T-helper 17 cell (primary cell): ENCODE measurements at regions not wholly inside any gene's neighbourhood (a gene's known extent, or its start where the extent isn't known, plus 50 kb on each side); places are given as distances from the start of the nearest gene placed in this dataset.

Experiments
- ATAC-seq: fragments of 150-1000 bp; cut with Tn5 transposase; 2 replicates; pipeline ENCODE4 v1.10.0; 2021; ENCODE audit warnings: mild to moderate bottlenecking, moderate library complexity
- DNase-seq, 3 donors: peaks; one replicate each; pipeline versions ENCODE4 v3.0.0 to v3.0.0-alpha.2; 2020 to 2021
- H3K9me3 ChIP-seq: one replicate; pipeline ENCODE4 v1.7.0; 2013; ENCODE audit warnings: low read length, mild to moderate bottlenecking; ENCODE audit not compliant: control insufficient read depth, poor library complexity, severe bottlenecking
- H3K27ac Mint-ChIP-seq: one replicate; pipeline ENCODE4 v1.8.0; 2022; ENCODE audit warnings: mild to moderate bottlenecking, moderate library complexity, mixed read lengths
- H3K27me3 Mint-ChIP-seq: one replicate; pipeline ENCODE4 v1.8.0; 2022; ENCODE audit warnings: mixed read lengths
- H3K36me3 Mint-ChIP-seq: one replicate; pipeline ENCODE4 v1.8.0; 2022; ENCODE audit warnings: low read depth, mixed read lengths
- H3K4me1 Mint-ChIP-seq: one replicate; pipeline ENCODE4 v1.8.0; 2022; ENCODE audit warnings: mild to moderate bottlenecking, mixed read lengths
- H3K4me3 Mint-ChIP-seq: one replicate; pipeline ENCODE4 v1.8.0; 2022; ENCODE audit warnings: mild to moderate bottlenecking, moderate library complexity, mixed read lengths

DNA sequence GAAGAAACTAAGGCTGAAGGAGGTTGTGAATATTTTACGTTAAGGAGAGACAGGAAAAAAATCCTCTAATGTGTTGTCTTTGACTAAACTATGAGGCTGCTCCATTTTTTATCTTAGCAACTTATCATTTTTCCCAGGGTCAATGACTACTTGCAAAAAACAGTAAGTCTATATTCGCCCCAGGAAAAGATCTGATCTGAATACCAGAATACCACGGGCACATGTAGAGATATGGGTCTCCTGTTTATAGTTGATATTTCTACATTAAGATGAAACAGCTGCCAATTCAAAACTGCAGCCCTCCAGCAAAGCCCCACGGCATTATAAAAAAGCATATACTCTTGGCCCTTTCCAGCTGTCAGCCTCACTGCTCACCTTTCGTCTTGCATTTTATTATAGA is 358.4 kb downstream of the SH2D4B start:
- Mint-ChIP-seq H3K27ac (no peak overlapping the region), H3K36me3 (no peaks in the 10 kb centered on the region), H3K4me3 (no peak overlapping the region), H3K4me1 (no peaks in the 10 kb centered on the region), H3K27me3 (peaks cover 12% of the 10 kb centered on the region)
- no peaks in the 10 kb centered on the region for H3K9me3 ChIP-seq
- DNase-seq, result no peak
- no peak for ATAC-seq

DNA sequence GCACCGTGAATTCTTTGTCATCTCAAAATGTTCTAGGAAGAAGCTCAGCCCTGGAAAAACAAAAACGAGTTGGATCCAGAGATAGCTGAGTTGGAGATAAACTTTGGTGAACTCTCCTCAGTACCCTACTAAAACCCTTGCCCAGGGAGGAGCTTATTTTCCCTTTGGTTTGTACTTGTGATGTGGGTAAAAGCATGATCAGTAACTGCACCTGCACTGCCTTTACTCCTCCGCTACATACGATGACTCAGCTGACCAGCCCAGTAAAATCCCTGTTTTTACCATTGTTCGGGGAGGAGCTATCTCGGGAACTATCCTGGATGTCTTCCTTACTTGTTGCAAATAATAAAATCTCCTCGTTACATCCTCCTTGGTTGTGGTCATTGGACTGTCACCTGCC is 359.3 kb downstream of the SH2D4B start:
- no peak for DNase-seq
- Mint-ChIP-seq H3K4me3 (no peak overlapping the region), H3K36me3 (no peaks in the 10 kb centered on the region), H3K27ac (no peak overlapping the region), H3K27me3 (peaks cover 12% of the 10 kb centered on the region), H3K4me1 (no peaks in the 10 kb centered on the region)
- no peak for ATAC-seq
- no peaks in the 10 kb centered on the region for H3K9me3 ChIP-seq

DNA sequence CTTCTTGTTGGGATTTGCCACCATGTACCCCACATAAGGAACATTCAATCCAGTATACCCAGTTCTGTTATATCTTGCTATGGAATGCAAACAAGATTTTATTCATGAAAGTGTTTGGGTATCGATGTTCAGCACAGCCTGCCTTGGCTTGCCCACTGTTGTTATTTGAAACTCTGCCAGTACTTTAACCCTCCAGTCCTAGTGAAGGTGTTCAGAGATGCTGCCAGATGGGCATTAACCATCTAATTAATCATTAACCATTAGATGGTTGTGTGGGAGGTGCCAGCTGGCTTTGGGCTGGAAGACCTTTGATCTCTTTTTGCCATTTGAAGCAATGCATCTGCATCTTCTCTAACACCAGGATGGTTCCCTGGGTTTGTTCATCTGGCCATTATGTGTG is 363.0 kb downstream of the SH2D4B start:
- Mint-ChIP-seq H3K27ac (no peak overlapping the region), H3K4me1 (no peaks in the 10 kb centered on the region), H3K36me3 (no peaks in the 10 kb centered on the region), H3K27me3 (peaks cover 12% of the 10 kb centered on the region), H3K4me3 (no peak overlapping the region)
- ATAC-seq (no peak), DNase-seq (no peak)
- no peaks in the 10 kb centered on the region for H3K9me3 ChIP-seq

DNA sequence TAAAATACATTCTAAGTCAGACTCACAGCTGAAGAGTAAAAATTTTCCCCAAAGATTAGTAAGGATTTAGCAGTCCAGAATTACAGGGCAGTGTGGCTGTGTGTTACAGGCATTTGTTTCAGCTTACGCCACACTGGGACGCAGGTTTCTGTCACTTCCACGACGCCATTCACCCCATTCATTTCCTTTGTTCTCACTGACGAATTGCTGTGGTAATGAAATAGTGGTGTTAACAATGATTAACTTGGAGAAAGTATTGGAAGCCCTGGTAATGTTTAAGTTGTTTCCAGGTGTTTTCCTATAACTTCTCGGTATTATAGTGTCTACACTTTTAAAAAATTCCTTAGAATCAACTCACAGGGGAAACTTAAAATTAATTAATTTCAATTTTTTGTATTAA is 370.9 kb downstream of the SH2D4B start:
- no peak for ATAC-seq
- H3K27ac Mint-ChIP-seq, result no peak overlapping the region
- H3K27me3 Mint-ChIP-seq, result peaks cover 22% of the 10 kb centered on the region

DNA sequence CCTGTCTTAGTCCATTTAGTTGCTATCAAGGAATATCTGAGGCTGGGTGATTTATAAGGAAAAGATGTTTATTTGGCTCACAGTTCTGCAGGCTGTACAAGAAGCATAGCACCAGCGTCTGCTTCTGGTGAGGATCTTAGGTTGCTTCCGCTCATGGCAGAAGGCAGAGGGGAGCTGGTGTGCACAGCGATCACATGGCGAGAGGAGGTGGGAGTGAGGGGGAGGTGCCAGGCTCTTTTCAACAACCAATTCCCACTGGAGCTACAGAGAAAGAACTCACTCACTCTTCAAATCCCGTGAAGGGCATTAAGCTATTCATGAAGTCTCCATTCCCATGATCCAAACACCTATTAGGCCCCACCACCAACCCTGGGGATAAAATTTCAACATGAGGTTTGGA is 371.6 kb downstream of the SH2D4B start:
- H3K4me1 Mint-ChIP-seq, result no peaks in the 10 kb centered on the region
- no peak for DNase-seq
- no peaks in the 10 kb centered on the region for H3K9me3 ChIP-seq
- no peak for ATAC-seq
- H3K27me3 Mint-ChIP-seq, result peaks cover 25% of the 10 kb centered on the region
- no peak overlapping the region for H3K27ac Mint-ChIP-seq
- H3K36me3 Mint-ChIP-seq, result no peaks in the 10 kb centered on the region
- no peak overlapping the region for H3K4me3 Mint-ChIP-seq

More for the DNA sequence above, 370.9 kb downstream of the SH2D4B start:
- Mint-ChIP-seq H3K4me3 (no peak overlapping the region), H3K36me3 (no peaks in the 10 kb centered on the region), H3K4me1 (no peaks in the 10 kb centered on the region)
- no peak for DNase-seq
- H3K9me3 ChIP-seq, result no peaks in the 10 kb centered on the region

DNA sequence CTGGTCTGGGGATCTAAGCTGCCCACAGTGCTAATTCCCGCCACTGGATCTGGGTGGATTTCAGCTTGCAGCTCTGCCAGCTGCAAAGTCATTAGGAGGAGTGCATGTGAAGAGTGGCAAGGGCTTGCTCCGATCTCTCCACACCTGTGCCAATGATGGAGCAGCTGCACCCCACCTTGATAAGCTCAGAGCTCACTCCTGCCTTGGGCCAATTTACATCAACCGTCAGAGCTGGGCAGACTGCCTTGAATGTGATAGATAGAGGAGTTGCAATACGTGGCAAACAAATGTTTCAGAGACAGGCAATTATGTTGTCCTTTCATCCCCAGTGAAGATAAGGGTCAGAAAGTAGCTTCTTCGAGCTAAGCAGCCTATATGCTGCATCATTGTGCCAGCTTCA is 379.9 kb downstream of the SH2D4B start:
- Mint-ChIP-seq H3K27me3 (peaks cover 47% of the 10 kb centered on the region), H3K27ac (no peak overlapping the region), H3K4me3 (no peak overlapping the region)

DNA sequence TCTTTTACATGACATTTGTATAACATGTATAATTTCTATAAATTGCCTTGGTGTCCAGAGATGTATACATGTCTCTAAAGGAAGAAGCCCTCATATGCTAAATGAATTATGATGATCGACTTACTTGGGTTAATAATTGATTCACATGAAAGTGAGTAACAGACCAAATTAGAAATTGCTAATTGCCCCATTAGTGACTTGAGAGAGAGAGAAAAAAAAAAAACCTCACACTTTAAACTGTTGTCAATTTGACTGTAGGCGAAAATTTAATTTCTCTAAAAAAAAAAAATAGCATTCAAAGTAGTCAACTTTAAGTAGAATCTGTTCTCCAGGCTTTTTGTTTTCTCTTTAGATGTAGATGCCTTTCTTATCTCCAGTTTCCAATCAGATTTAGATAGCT is 383.3 kb downstream of the SH2D4B start:
- no peak overlapping the region for H3K27ac Mint-ChIP-seq
- H3K36me3 Mint-ChIP-seq, result no peaks in the 10 kb centered on the region
- no peak for DNase-seq
- H3K27me3 Mint-ChIP-seq, result peaks cover 38% of the 10 kb centered on the region
- no peaks in the 10 kb centered on the region for H3K9me3 ChIP-seq
- H3K4me1 Mint-ChIP-seq, result no peaks in the 10 kb centered on the region
- ATAC-seq, result no peak
- H3K4me3 Mint-ChIP-seq, result no peak overlapping the region

More for the DNA sequence above, 379.9 kb downstream of the SH2D4B start:
- Mint-ChIP-seq H3K4me1 (no peaks in the 10 kb centered on the region), H3K36me3 (no peaks in the 10 kb centered on the region)
- no peaks in the 10 kb centered on the region for H3K9me3 ChIP-seq
- ATAC-seq (no peak), DNase-seq (no peak)

DNA sequence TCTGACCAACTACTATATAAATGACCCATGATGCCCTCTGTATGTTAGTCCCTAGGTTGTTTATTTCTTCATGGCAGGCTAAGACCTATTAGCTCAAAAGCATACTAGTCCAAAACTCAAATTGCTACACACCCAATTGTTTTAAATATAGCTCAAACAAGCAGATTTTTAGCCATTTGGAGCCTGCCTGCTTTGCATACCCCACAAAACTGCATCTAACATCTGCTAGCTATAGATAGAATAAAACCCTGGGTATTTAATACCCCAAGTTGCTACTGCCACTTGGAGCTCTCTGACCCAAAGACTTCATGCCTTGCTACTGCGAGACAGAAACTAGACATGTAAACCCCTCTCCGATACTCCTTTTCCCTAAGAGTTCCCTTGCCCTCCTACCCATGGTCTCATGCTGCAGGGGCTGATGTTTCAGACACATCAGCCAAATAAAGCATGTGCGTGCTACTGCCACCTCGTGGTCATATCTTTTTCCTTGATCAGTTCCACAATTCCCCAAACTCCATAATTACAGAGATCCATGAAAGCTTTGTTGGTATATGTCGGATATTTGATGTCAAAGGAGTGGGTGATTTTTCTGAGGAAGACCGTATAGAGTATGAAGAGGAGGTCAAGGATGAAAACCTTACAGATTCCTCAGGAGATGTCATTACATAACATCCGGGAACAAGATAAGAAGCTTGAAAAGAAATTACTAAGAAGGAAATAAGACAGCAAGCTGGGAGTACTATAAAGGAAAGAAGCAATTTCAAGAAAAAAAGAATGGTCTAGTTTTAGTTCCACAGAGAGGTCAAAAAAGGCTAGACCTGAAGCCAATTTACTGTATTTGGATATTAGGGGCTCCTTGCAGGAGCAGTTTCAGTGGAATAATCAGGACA is 386.6 kb downstream of the SH2D4B start:
- Mint-ChIP-seq H3K4me3 (no peak overlapping the region), H3K36me3 (no peaks in the 10 kb centered on the region), H3K4me1 (no peaks in the 10 kb centered on the region), H3K27ac (no peak overlapping the region), H3K27me3 (peaks cover 30% of the 10 kb centered on the region)
- DNase-seq, result no peak
- no peak for ATAC-seq
- no peaks in the 10 kb centered on the region for H3K9me3 ChIP-seq

DNA sequence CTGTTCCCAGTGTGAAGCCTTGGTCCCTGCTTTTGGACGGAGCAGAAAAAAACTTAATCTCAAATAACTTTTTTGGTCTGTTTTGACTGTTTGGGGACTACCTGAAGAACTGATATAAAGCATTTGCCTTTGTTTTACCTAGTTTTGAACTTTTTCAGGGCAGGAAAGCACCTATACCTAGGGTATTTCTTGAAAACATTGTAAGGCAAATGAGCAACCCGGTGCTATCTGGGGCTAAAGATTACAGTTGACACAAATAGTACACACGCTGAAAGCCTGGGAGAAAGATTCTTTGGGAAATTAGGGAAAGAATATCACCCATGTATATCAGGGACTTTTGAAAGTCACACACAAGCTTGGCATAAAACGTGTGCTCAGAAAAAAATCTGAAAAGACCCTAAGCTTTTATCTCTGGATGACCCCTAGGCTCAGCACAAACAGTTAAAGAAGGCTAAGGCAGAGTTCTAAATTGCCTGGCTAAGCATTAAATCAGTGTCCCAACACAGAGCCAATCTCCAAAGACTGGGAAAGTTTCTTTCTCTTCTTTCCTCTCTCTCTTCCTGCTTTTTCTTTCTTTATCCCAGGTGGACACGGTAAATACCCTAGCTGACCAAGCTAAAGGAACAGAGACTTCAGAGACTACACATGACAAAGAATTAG is 389.8 kb downstream of the SH2D4B start:
- Mint-ChIP-seq H3K36me3 (no peaks in the 10 kb centered on the region), H3K27ac (no peak overlapping the region), H3K27me3 (peaks cover 6% of the 10 kb centered on the region), H3K4me3 (no peak overlapping the region), H3K4me1 (no peaks in the 10 kb centered on the region)
- ATAC-seq (no peak), DNase-seq (no peak)
- no peaks in the 10 kb centered on the region for H3K9me3 ChIP-seq

DNA sequence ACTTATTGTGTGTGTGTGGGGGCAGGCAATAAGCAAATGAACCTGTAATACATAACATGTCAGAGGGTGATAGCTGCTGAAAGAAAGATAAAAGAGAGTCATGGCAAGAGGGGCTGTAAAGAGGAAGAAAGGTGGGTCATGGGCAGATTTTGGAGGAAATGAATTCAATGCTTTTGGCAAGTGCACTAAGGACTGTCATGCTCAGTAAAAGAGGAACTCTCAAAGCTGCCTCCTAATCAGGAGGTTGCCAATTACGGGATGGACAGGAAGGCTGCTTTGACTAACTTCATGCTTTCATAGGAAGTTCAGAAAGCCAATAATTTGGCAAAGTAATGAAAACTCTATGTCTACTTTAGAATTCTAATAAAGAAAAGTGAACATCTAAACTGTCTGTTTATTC is 401.2 kb downstream of the SH2D4B start:
- H3K4me3 Mint-ChIP-seq, result no peak overlapping the region
- no peaks in the 10 kb centered on the region for H3K9me3 ChIP-seq
- H3K27me3 Mint-ChIP-seq, result peaks cover 37% of the 10 kb centered on the region
- no peak for DNase-seq
- H3K36me3 Mint-ChIP-seq, result no peaks in the 10 kb centered on the region
- H3K27ac Mint-ChIP-seq, result no peak overlapping the region
- peaks cover 2% of the 10 kb centered on the region for H3K4me1 Mint-ChIP-seq
- ATAC-seq, result no peak

DNA sequence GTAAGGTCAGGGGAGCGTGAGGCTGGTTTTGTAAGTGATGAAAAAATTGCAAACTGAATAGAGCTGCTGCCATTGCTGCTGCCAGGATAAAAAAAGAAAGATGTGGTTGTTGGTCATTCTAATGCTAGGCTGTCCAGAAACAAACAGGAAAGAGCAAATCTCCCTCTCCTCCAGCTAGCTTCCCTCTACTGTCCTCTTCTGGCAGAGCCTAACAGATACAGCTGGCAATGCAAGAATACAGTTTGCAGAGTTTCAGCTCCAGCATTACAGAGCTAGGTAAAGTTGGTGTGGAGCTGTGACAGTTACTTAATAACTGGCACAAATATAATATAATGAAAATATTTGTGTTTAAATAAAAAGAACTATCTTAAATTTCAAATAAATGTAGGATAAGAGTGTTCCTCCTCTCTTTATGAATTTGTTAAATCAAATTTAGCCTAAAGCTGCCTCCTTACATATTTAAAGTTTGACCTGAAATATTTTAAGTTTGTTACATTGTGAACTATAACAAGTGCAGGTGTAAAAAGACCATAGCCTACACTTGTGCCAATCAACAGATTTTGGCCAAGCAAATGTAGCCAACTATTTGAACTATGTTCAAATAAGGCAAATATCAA is 407.7 kb downstream of the SH2D4B start:
- Mint-ChIP-seq H3K4me1 (no peaks in the 10 kb centered on the region), H3K27ac (no peak overlapping the region), H3K4me3 (no peak overlapping the region), H3K36me3 (no peaks in the 10 kb centered on the region), H3K27me3 (peaks cover 45% of the 10 kb centered on the region)
- DNase-seq (no peak), ATAC-seq (no peak)
- no peaks in the 10 kb centered on the region for H3K9me3 ChIP-seq

DNA sequence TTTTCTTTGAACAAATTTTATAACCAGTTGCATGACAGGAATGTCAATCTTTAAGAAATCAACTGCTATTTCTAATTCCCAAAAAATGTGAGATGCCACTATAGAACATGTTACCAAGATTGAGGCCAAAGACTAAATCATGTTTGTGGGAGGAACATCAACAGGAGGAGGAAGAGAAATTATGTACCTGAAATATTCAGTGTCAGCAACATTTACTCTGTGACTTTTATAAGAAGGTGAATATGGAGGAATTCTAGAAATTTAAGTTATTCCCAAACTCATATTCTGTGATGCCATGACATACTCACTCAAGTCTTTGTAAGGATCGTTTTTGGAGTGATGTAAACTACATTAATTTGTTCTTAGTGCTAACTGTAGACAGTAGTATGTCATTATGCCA is 408.4 kb downstream of the SH2D4B start:
- no peaks in the 10 kb centered on the region for H3K9me3 ChIP-seq
- H3K4me3 Mint-ChIP-seq, result no peak overlapping the region
- H3K4me1 Mint-ChIP-seq, result no peaks in the 10 kb centered on the region
- no peak overlapping the region for H3K27ac Mint-ChIP-seq
- ATAC-seq (no peak), DNase-seq (no peak)
- H3K27me3 Mint-ChIP-seq, result peaks cover 39% of the 10 kb centered on the region
- no peaks in the 10 kb centered on the region for H3K36me3 Mint-ChIP-seq

DNA sequence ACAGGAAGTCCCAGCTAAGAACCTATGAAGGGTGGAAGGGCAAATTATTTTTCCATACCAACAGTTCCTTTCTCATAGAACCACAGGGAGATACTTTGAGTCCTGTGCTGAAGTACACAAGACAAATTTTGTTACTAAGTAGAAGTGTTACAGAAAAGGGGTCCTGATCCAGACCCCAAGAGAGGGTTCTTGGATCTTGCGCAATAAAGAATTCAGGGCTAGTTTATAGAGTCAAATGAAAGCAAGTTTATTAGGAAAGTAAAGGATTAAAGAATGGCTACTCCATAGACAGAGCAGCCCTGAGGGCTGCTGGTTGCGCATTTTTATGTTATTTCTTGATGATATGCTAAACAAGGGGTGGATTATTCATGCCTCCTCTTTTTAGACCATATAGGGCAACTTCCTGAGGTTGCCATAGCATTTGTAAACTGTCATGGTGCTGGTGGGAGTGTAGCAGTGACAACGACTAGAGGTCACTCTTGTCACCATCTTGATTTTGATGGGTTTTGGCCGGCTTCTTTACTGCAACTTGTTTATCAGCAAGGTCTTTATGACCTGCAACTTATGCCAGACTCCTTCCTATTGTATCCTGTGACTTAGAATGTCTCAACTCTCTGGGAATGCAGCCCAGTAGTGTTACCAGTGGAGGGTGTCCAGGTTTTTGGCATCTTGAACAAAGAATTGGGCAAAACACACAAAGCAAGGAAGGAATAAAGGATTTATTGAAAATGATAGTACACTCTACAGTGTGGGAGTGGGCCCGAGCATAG is 409.4 kb downstream of the SH2D4B start:
- peaks cover 38% of the 10 kb centered on the region for H3K27me3 Mint-ChIP-seq
- H3K4me3 Mint-ChIP-seq, result no peak overlapping the region
- ATAC-seq, result no peak
- H3K4me1 Mint-ChIP-seq, result no peaks in the 10 kb centered on the region
- no peak for DNase-seq
- H3K27ac Mint-ChIP-seq, result no peak overlapping the region
- no peaks in the 10 kb centered on the region for H3K36me3 Mint-ChIP-seq
- H3K9me3 ChIP-seq, result no peaks in the 10 kb centered on the region
